ENCODE measurements at regions not wholly inside any gene's neighbourhood (a gene's known extent, or its start where the extent isn't known, plus 50 kb on each side); places are given as distances from the start of the nearest gene placed in this dataset.

DNA sequence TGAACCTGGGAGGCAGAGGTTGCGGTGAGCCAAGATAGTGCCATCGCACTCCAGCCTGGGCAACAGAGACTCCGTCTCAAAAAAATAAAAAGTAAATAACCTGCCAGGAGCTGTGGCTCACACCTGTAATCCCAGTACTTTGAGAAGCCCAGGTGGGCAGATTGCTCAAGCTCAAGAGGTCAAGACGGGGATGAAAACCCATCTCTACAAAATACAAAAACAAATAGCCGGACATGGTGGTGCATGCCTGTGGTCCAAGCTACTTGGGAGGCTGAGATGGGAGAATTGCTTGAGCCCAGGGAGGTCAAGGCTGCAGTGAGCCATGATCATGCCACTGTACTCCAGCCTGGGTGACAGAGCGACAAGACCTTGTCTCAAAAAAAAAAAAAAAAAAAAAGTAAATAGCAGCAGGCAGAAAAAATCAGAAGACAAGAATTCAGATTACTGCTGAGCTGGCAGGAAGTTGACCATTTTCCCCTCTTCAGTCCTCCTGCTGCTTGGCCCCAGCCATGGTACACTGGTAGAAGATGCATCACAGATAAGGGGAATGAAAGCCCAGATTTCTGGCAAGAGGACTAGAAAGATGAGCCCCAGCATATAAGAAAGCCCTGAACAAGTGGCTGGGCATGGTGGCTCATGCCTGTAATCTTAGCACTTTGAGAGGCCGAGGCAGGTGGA lies 97.6 kb downstream of the TOMM20 start (continued):
- TF ChIP-seq ZNF318 (IDR thresholded peaks at IDR 0.05; ENCODE audit: borderline replicate concordance in 1 of 2, low read depth in 1 of 2), result no peak

Measured in K562 (cell line).